SH-SY5Y (cell line): ENCODE measurements at regions not wholly inside any gene's neighbourhood (a gene's known extent, or its start where the extent isn't known, plus 50 kb on each side); places are given as distances from the start of the nearest gene placed in this dataset.

Experiments used
- GATA2 ChIP-seq: IDR thresholded peaks from 2 replicates; pipeline ENCODE4 v1.6.1; 2011; ENCODE audit warnings: mild to moderate bottlenecking, low read depth, low read length
- GATA3 ChIP-seq: IDR thresholded peaks from 2 replicates; pipeline ENCODE4 v1.6.1; 2011; ENCODE audit warnings: low read depth, mild to moderate bottlenecking, low read length, moderate library complexity

DNA sequence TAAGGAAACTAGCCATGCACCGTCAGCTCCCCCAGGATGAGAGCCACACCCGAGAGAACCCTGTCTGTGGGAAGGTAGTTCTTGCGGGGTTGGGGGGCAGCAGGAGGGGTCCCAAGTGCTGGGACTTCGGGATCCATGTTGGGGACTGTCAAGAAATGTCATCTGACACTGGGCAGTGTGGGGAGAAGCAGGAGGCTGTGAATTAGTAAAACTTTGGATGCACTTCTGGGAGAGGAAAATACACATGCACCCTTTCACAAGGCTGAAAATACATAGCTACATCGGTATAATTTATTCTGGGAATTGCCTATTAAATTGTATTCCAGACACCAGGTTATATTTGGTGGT is 109.6 kb upstream of the RPS23 start:
- TF ChIP-seq GATA2 (no peak), GATA3 (no peak)
